Activated CD4-positive, alpha-beta T cell treated with anti-CD3 and anti-CD28 coated beads, Interleukin-2, amount 50 U/mL, for 24 hours (primary cell): ENCODE measurements at regions not wholly inside any gene's neighbourhood (a gene's known extent, or its start where the extent isn't known, plus 50 kb on each side); places are given as distances from the start of the nearest gene placed in this dataset.

Source experiments
- DNase-seq, 2 donors: peaks; one replicate each; pipeline ENCODE4 v3.0.0-alpha.2; 2020; ENCODE audit warnings: low read depth in 1 of 2, low spot score in 1 of 2

- DNase-seq = no peak
Observed at GRCh38 chr13:106178816-106179215, 356.6 kb downstream of the EFNB2 start.

DNA sequence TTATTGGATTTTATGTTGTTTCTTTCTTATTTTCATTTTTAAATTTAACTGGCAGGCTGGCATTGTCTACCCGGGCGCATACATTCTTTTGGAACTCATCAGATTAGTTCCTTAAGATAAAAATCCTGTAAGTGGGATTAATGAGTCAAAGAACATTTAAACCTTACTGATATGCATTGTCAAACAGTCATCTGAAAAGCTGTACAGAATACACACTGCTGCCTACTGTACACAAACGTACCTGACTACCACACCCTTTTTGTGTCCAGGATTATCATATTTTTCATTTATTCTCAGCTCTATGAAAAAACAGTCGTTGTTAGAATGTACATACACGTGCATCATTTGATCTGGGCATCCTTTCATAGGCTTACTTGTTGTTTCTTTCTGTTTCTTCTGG lies 358.3 kb downstream of the EFNB2 start:
- no peak for DNase-seq

DNA sequence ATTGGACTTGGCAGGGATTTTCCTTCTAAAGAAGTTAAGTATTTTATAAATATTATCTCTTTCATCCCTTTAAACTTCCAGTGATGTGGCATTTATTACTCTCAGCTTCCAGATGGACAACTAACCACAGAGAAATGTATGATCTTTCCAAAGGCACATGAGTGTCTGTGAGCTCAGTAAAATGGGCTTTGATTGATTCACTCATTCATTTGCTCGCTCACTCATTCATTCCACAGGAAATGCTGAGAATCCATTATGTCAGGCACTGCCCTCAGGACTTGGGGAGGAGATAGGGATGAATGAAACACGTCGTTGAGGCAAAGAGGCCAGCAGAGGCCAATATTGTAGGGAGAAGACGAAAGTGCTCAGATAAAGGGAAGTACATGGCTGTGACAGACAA lies 359.3 kb downstream of the EFNB2 start:
- no peak for DNase-seq

GRCh38 chr13:106173891-106174610 lies 361.4 kb downstream of the EFNB2 start:
- DNase-seq = no peak

- DNase-seq = no peak
Observed at GRCh38 chr13:106173346-106173745, 362.1 kb downstream of the EFNB2 start.

DNA sequence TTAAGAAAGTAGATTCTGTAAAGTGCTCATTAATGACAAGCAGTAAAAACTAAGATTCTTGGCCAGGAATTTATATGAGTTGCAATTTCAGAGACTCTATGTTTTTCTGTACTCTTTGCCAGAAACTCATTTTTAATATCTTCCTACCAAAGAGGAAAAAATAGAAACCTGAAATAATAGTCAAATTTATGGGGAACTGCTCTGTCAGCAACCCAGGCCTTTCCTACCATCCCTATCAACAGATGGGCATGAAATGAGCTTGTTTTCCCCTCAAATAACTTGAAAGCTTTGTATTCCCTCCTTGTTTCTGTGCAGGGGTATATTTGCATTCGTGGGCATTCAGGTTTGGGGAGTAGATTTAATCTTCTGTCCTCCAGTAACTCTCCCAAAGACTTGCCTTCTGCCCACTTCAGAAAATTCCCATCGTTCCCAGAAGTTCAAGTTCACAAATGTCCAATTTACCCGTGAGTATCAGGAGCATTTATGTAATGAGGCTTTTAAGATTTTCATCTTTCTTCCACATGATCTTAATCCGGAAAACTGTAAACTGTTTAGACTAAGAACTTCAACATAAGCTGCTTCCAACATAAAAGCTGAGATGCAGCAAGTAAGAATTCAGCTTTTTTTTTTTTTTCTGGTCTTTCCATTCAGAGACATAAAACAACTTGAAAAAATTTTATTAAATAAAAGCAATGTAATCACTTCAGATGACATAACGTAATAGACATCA lies 363.1 kb downstream of the EFNB2 start:
- DNase-seq = no peak

DNA sequence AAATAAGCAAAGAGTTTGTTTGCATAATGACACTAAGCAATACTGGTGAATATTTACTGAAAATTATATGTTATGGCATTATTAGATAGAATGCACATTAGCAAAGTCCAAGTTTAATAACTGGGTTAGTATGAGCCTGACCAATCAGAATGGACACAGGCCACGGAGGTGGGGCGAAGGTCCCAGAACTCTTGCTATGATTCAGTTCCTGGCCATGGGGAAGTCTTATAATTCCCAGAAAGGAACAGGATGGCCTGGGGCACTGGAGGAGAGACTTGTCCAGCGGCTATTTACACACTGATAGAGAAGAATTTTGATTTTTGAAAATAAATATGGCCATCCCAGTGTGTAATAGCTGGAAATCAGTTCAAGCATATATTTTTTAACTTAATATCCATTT lies 372.0 kb downstream of the EFNB2 start:
- no peak for DNase-seq

DNA sequence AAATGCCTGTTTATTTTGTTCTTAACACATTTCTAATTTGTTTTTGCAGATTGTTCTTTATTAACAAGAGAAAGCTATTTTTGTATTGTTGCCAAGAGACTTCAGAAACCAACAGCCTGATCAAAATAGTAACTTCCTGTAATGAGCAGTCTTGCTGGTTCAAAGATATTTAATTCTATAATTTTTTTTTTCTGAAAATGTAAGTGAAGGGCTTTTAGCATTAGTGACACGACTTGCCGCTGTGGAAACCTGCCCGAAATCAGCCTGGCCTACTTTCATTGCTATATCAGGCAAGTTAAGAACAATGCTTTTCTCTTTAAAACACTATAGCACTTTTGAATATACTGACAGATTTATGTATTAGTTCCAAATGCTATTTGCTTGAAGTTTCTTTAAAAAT lies 374.3 kb downstream of the EFNB2 start:
- DNase-seq = no peak

GRCh38 chr13:106159295-106160195 lies 375.9 kb downstream of the EFNB2 start:
- DNase-seq = no peak

DNA sequence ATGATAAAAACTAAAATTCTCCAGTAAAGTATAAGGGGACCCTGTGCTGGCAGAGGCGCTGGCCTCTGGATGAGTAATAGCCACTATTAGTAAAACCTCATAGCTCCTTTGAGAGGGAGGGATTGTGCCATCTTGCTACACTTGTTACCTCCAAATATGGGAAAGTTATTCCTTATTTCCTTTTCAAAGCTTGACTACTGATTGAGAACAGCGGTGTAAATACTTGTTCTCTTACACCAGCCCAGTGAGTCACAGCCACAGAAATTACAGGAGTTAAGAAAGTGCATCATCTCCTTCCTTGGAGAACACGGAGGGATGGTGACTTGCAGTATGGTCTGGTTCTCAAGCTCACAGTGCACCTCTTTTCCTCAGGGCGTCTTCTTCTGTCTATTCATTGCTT lies 379.0 kb downstream of the EFNB2 start:
- no peak for DNase-seq

DNA sequence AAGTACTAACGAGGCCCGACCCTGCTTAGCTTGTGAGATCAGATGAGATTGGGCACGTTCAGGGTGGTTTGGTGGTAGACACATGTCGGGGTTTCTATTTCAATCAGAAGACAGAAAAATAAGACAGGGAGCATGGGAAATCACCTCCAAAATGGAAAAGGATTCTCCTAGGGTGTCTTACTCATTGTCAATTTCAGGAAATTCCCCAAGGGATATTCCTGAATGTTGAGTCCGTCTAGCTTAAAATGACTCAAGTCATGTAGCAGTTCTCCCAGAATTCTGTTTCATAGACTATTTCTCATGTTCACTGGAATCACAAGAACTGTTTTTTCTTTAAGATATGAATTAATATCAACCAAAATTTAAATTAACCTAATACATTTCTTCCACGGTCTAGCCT lies 380.1 kb downstream of the EFNB2 start:
- no peak for DNase-seq

- DNase-seq = no peak
Observed at GRCh38 chr13:106153876-106154275, 381.6 kb downstream of the EFNB2 start.

DNA sequence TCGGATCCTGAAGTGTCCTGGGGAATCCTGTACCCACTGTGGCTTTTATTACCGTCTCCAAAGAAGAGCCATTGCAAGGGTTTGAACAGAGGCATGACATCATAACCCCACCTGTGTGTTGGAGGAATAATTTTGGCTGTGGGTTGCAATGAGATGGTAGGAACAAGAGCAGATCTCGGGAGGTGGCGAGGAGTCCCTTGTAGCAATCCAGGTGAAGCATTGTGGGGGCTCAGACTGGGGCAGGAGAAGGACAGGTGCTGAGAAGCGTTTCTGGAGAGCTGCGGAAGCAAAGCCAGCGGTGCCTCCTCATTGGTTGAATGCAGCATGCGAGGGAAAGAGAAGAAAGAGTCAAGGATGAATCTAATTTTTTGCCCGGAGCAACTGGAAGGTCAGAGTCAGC lies 382.4 kb downstream of the EFNB2 start:
- no peak for DNase-seq

DNA sequence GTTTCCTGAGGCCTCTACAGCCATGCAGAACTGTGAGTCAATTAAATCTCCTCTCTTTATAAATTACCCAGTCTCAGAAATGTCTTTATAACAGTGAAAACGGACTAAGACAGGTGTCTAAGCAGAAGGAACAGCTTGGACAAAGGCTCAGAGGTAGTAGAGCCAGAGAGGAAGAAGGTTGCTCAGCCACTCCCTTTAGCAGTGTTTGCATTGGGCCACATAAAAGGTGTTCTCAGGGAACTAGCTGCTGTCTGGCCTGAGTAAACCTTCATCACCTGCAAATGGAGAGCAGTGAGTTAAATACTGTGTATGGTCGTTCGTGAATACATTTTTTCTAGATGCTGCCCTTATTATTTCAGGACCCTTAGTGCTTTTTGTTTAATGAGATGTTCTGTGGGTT lies 383.4 kb downstream of the EFNB2 start:
- no peak for DNase-seq

DNA sequence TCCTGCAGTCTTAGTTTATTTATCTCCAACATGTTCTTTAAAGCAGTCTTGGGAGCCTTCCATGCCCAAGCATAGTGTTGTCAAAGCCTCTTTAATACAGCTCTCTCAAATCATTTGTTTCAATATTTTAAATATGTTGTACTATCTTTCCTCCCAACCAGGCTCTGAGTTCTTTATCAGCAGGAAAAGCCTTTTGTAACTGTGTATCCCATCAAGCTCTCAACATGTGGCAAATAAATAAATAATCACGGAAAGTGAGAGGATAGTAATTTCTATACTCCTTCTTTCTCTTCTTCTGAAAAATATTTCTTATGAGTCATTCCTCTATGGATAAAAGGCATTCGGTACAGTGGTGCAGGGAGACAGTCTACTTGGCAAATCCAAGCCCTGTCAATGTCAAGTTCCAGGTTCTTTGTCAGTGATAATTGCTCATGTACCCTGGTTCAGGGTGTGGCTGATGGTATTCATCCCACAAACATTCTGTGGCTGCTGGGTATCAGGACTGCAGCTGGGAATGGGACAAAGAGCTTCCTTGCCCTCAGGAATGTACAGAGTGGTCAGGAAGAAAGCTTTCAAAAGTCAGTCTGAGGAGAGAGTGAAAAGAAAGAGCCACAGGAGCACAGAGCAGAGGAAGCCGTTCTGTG lies 384.3 kb downstream of the EFNB2 start:
- no peak for DNase-seq

DNA sequence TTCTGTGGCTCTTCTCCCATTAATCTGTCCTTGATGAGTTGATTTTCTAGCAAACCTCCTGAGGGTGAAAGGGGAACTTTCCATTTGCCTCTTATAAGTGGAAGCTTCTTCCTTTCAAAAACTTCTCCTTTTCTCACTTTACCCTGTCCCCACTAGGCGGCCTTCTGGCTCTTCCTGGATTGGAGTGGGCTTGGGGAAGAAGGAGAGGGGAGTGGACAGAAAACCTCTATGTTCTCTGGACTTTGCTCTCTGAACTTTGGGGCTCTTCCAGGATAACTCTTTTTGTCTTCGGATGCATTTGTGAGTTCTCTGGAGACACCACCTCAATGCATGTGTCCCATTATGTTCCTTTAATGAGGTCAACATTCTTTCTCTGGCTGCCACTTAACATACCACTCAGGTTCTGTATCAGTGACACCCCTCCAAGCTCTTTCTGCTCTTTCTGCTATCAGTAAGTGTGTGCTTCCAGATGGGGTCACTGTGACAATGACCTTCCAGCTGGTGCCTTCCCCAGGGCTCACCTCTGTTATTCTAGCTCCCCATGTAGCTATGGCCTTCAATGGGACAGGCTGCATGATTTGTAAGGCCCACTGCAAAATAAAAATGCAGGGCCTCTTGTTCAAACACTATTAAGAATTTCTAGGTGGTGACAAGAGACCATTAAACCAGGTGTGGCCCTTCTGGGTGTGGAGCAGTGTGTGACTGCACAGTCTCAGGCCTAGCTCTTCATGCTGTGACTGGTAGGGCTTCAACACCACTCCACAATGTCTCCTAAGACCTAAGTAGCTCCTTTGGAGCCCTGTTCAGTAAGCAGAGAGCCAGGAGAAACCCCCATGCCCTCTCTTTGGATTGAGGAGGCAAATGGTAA lies 389.2 kb downstream of the EFNB2 start:
- no peak for DNase-seq

- no peak for DNase-seq
Observed at GRCh38 chr13:106145070-106145469, 390.4 kb downstream of the EFNB2 start.

GRCh38 chr13:106143930-106144709 lies 391.3 kb downstream of the EFNB2 start:
- no peak for DNase-seq

GRCh38 chr13:106143392-106143791 lies 392.1 kb downstream of the EFNB2 start:
- no peak for DNase-seq

DNA sequence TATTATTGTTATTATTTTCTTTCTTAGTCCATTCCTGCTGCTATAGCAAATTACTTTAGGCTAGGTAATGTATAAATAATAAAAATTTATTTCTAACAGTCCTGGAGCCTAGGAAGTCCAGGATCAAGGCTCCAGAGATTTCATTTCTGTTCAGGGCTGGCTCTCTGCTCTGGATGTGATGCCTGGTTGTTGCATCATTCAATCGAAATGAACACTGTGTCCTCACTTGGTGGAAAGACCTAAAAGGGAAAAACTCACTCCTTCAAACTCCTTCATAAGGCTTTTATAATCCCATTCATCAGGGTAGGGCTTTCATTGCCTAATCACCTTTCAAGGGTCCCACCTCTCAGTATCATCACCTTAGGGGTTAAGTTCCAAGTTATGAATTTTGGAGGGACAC lies 395.0 kb downstream of the EFNB2 start:
- DNase-seq = no peak
